Spleen (tissue), 7 donors: ENCODE measurements at regions not wholly inside any gene's neighbourhood (a gene's known extent, or its start where the extent isn't known, plus 50 kb on each side); places are given as distances from the start of the nearest gene placed in this dataset.

Source experiments
- CTCF ChIP-seq, 11 experiments: fragments of 200-600 bp in 7 of 11; fragments of 450-650 bp in 4 of 11; sonication (generic) in 4 of 11; IDR thresholded peaks in 8 of 11; conservative IDR thresholded peaks in 3 of 11; 1 replicate in 7 of 11; 2 replicates in 4 of 11; pipeline versions ENCODE4 v1.4.0 to v1.8.0; 2016 to 2021; ENCODE audit warnings: antibody characterized with exemption in 11 of 11, inconsistent platforms in 4 of 11, mild to moderate bottlenecking in 1 of 11
- POLR2A ChIP-seq, 3 donors: fragments of 450-650 bp; IDR thresholded peaks; one replicate each; pipeline ENCODE4 v1.5.1; 2017; ENCODE audit warnings: antibody characterized with exemption in 3 of 3, mild to moderate bottlenecking in 1 of 3
- POLR2AphosphoS5 ChIP-seq, 3 donors: sonication (generic); formaldehyde crosslinking; IDR thresholded peaks; one replicate each; pipeline ENCODE4 v1.5.1; 2017; ENCODE audit warnings: antibody characterized with exemption in 3 of 3
- donor health status: DM: no; HTN: no; CAD: no; lungs with moderate emphysema.
- donor health status: DM: no; HTN: no; CAD: no.
- donor health status: DM: no; HTN: no; CAD: no.

GRCh38 chr21:22125581-22125980 is 1127.4 kb downstream of the NCAM2 start:
- no peak for TF ChIP-seq POLR2AphosphoS5 (IDR thresholded peaks at IDR 0.05)
- no peak for TF ChIP-seq CTCF (IDR thresholded peaks at IDR 0.05 in 8 of 11, conservative IDR thresholded peaks at IDR 0.05 in 3 of 11)
- no peak for TF ChIP-seq POLR2A (IDR thresholded peaks at IDR 0.05)
